ENCODE measurements at regions not wholly inside any gene's neighbourhood (a gene's known extent, or its start where the extent isn't known, plus 50 kb on each side); places are given as distances from the start of the nearest gene placed in this dataset.
A peak's percentile ranks its signal among the peaks of the same experiment; 100 is the strongest.

GRCh38 chr2:203789618-203790017 is 78.0 kb upstream of the CTLA4 start:
- TF ChIP-seq CTCF (conservative IDR thresholded peaks at IDR 0.05 in 1 of 2, IDR thresholded peaks at IDR 0.05 in 1 of 2; ENCODE audit: low read depth in 1 of 2, low read length in 2 of 2), result no peak
- no peak for TF ChIP-seq EZH2 (IDR thresholded peaks at IDR 0.05; ENCODE audit: low read length, missing control alignments)
- Histone ChIP-seq H3K4me3 (replicated peaks in 1 of 4; ENCODE audit: control extremely low read depth in 1 of 4, insufficient read depth in 1 of 4, low read depth in 3 of 4, low read length in 4 of 4) (no peak overlapping the region), H3K4me1 (ENCODE audit: control insufficient read depth, extremely low read depth, insufficient read depth, low read length) (no peaks in the 10 kb centered on the region), H4K20me1 (ENCODE audit: control insufficient read depth, extremely low read depth, insufficient read depth, low read length) (no peaks in the 10 kb centered on the region), H2AFZ (ENCODE audit: low read length) (no peak overlapping the region), H3K27me3 (ENCODE audit: control insufficient read depth, insufficient read depth, low read length) (no peaks in the 10 kb centered on the region), H3K79me2 (ENCODE audit: control insufficient read depth, insufficient read depth, low read length) (no peaks in the 10 kb centered on the region), H3K36me3 (ENCODE audit: control insufficient read depth, insufficient read depth, low read length) (no peaks in the 10 kb centered on the region), H3K9me3 (ENCODE audit: control insufficient read depth, insufficient read depth, low read depth, low read length) (no peaks in the 10 kb centered on the region), H3K4me2 (ENCODE audit: extremely low read depth, insufficient read depth, low read length) (no peak overlapping the region), H3K27ac (ENCODE audit: insufficient read depth, low read length) (no peak overlapping the region), H3K9ac (ENCODE audit: insufficient read depth, low read length) (no peak overlapping the region)
- DNase-seq (ENCODE audit: low read depth in 2 of 2), result no peak

- no peaks in the 10 kb centered on the region for H4K20me1 ChIP-seq (ENCODE audit: control insufficient read depth, extremely low read depth, insufficient read depth, low read length)
- TF ChIP-seq EZH2 (IDR thresholded peaks at IDR 0.05; ENCODE audit: low read length, missing control alignments), result no peak
- no peak for TF ChIP-seq CTCF (conservative IDR thresholded peaks at IDR 0.05 in 1 of 2, IDR thresholded peaks at IDR 0.05 in 1 of 2; ENCODE audit: low read depth in 1 of 2, low read length in 2 of 2)
- H3K4me3 ChIP-seq (replicated peaks in 1 of 4; ENCODE audit: control extremely low read depth in 1 of 4, insufficient read depth in 1 of 4, low read depth in 3 of 4, low read length in 4 of 4), result no peak overlapping the region
- no peaks in the 10 kb centered on the region for H3K27me3 ChIP-seq (ENCODE audit: control insufficient read depth, insufficient read depth, low read length)
- H2AFZ ChIP-seq (ENCODE audit: low read length), result no peak overlapping the region
- no peak overlapping the region for H3K9ac ChIP-seq (ENCODE audit: insufficient read depth, low read length)
- no peaks in the 10 kb centered on the region for H3K4me1 ChIP-seq (ENCODE audit: control insufficient read depth, extremely low read depth, insufficient read depth, low read length)
- no peak overlapping the region for H3K4me2 ChIP-seq (ENCODE audit: extremely low read depth, insufficient read depth, low read length)
- H3K79me2 ChIP-seq (ENCODE audit: control insufficient read depth, insufficient read depth, low read length), result no peaks in the 10 kb centered on the region
- H3K36me3 ChIP-seq (ENCODE audit: control insufficient read depth, insufficient read depth, low read length), result no peaks in the 10 kb centered on the region
- H3K27ac ChIP-seq (ENCODE audit: insufficient read depth, low read length), result no peak overlapping the region
- peak in 1 of 2 donors; percentile 61 for DNase-seq (ENCODE audit: low read depth in 2 of 2)
- no peaks in the 10 kb centered on the region for H3K9me3 ChIP-seq (ENCODE audit: control insufficient read depth, insufficient read depth, low read depth, low read length)
These were observed 77.3 kb upstream of the CTLA4 start for GRCh38 chr2:203790134-203790852.

GRCh38 chr2:203796248-203797010 is 71.1 kb upstream of the CTLA4 start:
- no peaks in the 10 kb centered on the region for H3K27me3 ChIP-seq (ENCODE audit: control insufficient read depth, insufficient read depth, low read length)
- no peak overlapping the region for H3K4me3 ChIP-seq (replicated peaks in 1 of 4; ENCODE audit: control extremely low read depth in 1 of 4, insufficient read depth in 1 of 4, low read depth in 3 of 4, low read length in 4 of 4)
- TF ChIP-seq CTCF (conservative IDR thresholded peaks at IDR 0.05 in 1 of 2, IDR thresholded peaks at IDR 0.05 in 1 of 2; ENCODE audit: low read depth in 1 of 2, low read length in 2 of 2), result no peak
- no peak for TF ChIP-seq EZH2 (IDR thresholded peaks at IDR 0.05; ENCODE audit: low read length, missing control alignments)
- H3K27ac ChIP-seq (ENCODE audit: insufficient read depth, low read length), result no peak overlapping the region
- H3K4me1 ChIP-seq (ENCODE audit: control insufficient read depth, extremely low read depth, insufficient read depth, low read length), result peaks cover 2% of the 10 kb centered on the region
- H3K4me2 ChIP-seq (ENCODE audit: extremely low read depth, insufficient read depth, low read length), result no peak overlapping the region
- H3K9ac ChIP-seq (ENCODE audit: insufficient read depth, low read length), result no peak overlapping the region
- no peak overlapping the region for H2AFZ ChIP-seq (ENCODE audit: low read length)
- H3K36me3 ChIP-seq (ENCODE audit: control insufficient read depth, insufficient read depth, low read length), result no peaks in the 10 kb centered on the region
- DNase-seq (ENCODE audit: low read depth in 2 of 2), result no peak
- H3K9me3 ChIP-seq (ENCODE audit: control insufficient read depth, insufficient read depth, low read depth, low read length), result no peaks in the 10 kb centered on the region
- H3K79me2 ChIP-seq (ENCODE audit: control insufficient read depth, insufficient read depth, low read length), result no peaks in the 10 kb centered on the region
- H4K20me1 ChIP-seq (ENCODE audit: control insufficient read depth, extremely low read depth, insufficient read depth, low read length), result no peaks in the 10 kb centered on the region
